ENCODE measurements at regions not wholly inside any gene's neighbourhood (a gene's known extent, or its start where the extent isn't known, plus 50 kb on each side); places are given as distances from the start of the nearest gene placed in this dataset.

GRCh38 chr2:71925268-71926088, 222.2 kb downstream of the CYP26B1 start (continued):
- TF ChIP-seq RFX5 (IDR thresholded peaks at IDR 0.05; ENCODE audit: borderline replicate concordance, low read depth, low read length) (no peak), PHF8 (conservative IDR thresholded peaks at IDR 0.05; ENCODE audit: low read depth, low read length) (no peak), POLR2A (IDR thresholded peaks at IDR 0.05; ENCODE audit: control extremely low read depth in 1 of 2, low read depth in 2 of 2, low read length in 2 of 2) (no peak)
